ENCODE measurements at regions not wholly inside any gene's neighbourhood (a gene's known extent, or its start where the extent isn't known, plus 50 kb on each side); places are given as distances from the start of the nearest gene placed in this dataset.

DNA sequence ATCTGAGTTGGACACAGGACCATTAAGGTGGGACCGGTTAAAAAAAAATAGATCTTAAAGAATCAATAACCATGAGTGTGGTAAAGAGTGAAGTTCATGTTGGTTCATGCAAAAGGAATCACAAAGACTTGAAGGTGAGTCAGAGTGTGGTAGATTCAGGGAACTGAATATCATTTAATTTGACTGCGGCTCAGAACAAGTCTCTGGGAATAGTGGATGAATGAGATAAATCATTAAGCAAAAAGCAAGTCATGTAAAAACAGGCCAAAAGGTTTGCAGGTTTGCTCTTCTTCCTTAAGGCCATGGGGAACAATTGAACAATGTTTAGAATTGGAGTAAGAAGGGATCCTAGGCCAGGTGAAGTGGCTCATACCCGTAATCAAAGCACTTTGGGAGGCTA, 385.8 kb downstream of the ETV1 start:
- H3K27ac ChIP-seq (ENCODE audit: low read depth, low read length), result no peak overlapping the region
- no peaks in the 10 kb centered on the region; the same call in 1 of the 2 replicates for H3K36me3 ChIP-seq (ENCODE audit: low read length)
- no peaks in the 10 kb centered on the region for H4K20me1 ChIP-seq (ENCODE audit: low read depth, low read length)
- peaks cover 20% of the 10 kb centered on the region; the same call in 1 of the 2 replicates for H3K9me3 ChIP-seq (ENCODE audit: insufficient read depth, low read length)
- no peaks in the 10 kb centered on the region for H3K9me2 ChIP-seq (replicated peaks; ENCODE audit: insufficient read depth, low read length)
- H3K4me3 ChIP-seq (ENCODE audit: insufficient read depth, low read length, poor library complexity, severe bottlenecking), result no peak overlapping the region
- no peaks in the 10 kb centered on the region for H3K79me2 ChIP-seq (ENCODE audit: insufficient read depth, low read length)
- H3K4me2 ChIP-seq (ENCODE audit: low read depth, low read length, poor library complexity, severe bottlenecking), result no peak overlapping the region
- no peak for TF ChIP-seq EZH2phosphoT487 (conservative IDR thresholded peaks at IDR 0.05; ENCODE audit: low read length)
- TF ChIP-seq, protein P1, sequence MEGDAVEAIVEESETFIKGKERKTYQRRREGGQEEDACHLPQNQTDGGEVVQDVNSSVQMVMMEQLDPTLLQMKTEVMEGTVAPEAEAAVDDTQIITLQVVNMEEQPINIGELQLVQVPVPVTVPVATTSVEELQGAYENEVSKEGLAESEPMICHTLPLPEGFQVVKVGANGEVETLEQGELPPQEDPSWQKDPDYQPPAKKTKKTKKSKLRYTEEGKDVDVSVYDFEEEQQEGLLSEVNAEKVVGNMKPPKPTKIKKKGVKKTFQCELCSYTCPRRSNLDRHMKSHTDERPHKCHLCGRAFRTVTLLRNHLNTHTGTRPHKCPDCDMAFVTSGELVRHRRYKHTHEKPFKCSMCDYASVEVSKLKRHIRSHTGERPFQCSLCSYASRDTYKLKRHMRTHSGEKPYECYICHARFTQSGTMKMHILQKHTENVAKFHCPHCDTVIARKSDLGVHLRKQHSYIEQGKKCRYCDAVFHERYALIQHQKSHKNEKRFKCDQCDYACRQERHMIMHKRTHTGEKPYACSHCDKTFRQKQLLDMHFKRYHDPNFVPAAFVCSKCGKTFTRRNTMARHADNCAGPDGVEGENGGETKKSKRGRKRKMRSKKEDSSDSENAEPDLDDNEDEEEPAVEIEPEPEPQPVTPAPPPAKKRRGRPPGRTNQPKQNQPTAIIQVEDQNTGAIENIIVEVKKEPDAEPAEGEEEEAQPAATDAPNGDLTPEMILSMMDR (IDR thresholded peaks at IDR 0.05; ENCODE audit: insufficient read depth, low read length, poor library complexity, severe bottlenecking), result no peak
- H3F3A ChIP-seq (ENCODE audit: insufficient read depth), result no peaks in the 10 kb centered on the region
- no peaks in the 10 kb centered on the region for H3K27me3 ChIP-seq (ENCODE audit: low read length)
- no peak overlapping the region for H2AFZ ChIP-seq (ENCODE audit: low read depth, low read length, severe bottlenecking)
- no peak overlapping the region for H3K9ac ChIP-seq (ENCODE audit: low read length)

DNA sequence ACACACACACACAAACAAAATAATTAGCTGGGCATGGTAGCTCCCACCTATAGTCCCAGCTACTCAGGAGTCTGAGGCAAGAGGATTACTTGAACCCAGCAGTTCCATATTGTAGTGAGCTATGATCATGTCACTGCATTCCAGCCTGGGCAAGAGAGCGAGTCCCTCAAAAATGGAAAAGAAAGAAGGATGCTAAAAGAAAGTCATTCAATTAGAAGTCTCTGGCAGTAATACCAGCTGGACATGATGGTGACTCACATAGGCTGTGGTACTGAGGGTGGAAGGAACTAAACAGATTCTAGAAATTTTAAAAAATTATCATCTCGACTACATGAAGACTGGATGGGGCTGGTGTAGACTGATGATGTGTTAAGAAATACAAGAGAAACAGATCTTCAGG, 385.3 kb downstream of the ETV1 start:
- Histone ChIP-seq H2AFZ (ENCODE audit: low read depth, low read length, severe bottlenecking) (no peak overlapping the region), H4K20me1 (ENCODE audit: low read depth, low read length) (no peaks in the 10 kb centered on the region), H3K27ac (ENCODE audit: low read depth, low read length) (no peak overlapping the region), H3K4me3 (ENCODE audit: insufficient read depth, low read length, poor library complexity, severe bottlenecking) (no peak overlapping the region), H3K79me2 (ENCODE audit: insufficient read depth, low read length) (no peaks in the 10 kb centered on the region), H3K9me3 (ENCODE audit: insufficient read depth, low read length) (peaks cover 20% of the 10 kb centered on the region; the same call in 1 of the 2 replicates), H3K9ac (ENCODE audit: low read length) (no peak overlapping the region), H3K9me2 (replicated peaks; ENCODE audit: insufficient read depth, low read length) (no peaks in the 10 kb centered on the region), H3F3A (ENCODE audit: insufficient read depth) (no peaks in the 10 kb centered on the region), H3K4me2 (ENCODE audit: low read depth, low read length, poor library complexity, severe bottlenecking) (no peak overlapping the region), H3K27me3 (ENCODE audit: low read length) (no peaks in the 10 kb centered on the region), H3K36me3 (ENCODE audit: low read length) (no peaks in the 10 kb centered on the region; the same call in 1 of the 2 replicates)
- no peak for TF ChIP-seq EZH2phosphoT487 (conservative IDR thresholded peaks at IDR 0.05; ENCODE audit: low read length)

DNA sequence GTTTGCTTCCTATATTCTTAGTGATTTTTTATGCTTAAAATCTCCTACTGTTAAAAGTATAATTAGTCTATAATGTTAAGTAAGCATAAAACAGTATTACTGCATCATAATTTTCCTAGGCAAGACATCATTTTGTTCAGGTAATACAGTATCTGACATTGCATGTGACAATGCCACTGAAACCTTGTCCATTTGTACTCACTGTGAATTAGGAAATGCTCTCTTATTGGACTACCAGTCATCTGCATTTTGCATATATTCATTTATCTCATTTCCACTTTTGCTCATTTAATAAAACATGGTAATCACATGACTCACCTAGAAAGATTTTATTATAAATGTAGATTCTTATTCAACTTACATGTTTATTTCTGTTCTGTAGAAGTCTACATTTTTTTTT, 379.1 kb downstream of the ETV1 start:
- H3K79me2 ChIP-seq (ENCODE audit: insufficient read depth, low read length), result no peaks in the 10 kb centered on the region
- H3K9me2 ChIP-seq (replicated peaks; ENCODE audit: insufficient read depth, low read length), result no peaks in the 10 kb centered on the region
- no peak overlapping the region for H3K4me2 ChIP-seq (ENCODE audit: low read depth, low read length, poor library complexity, severe bottlenecking)
- peaks cover 20% of the 10 kb centered on the region; the same call in 1 of the 2 replicates for H3K9me3 ChIP-seq (ENCODE audit: insufficient read depth, low read length)
- TF ChIP-seq EZH2phosphoT487 (conservative IDR thresholded peaks at IDR 0.05; ENCODE audit: low read length), result no peak
- TF ChIP-seq, protein P1 (IDR thresholded peaks at IDR 0.05; ENCODE audit: insufficient read depth, low read length, poor library complexity, severe bottlenecking), result no peak
- no peak overlapping the region for H2AFZ ChIP-seq (ENCODE audit: low read depth, low read length, severe bottlenecking)
- no peak overlapping the region for H3K27ac ChIP-seq (ENCODE audit: low read depth, low read length)
- no peak overlapping the region for H3K9ac ChIP-seq (ENCODE audit: low read length)
- H3K4me3 ChIP-seq (ENCODE audit: insufficient read depth, low read length, poor library complexity, severe bottlenecking), result no peak overlapping the region
- H3K36me3 ChIP-seq (ENCODE audit: low read length), result no peaks in the 10 kb centered on the region
- H3K27me3 ChIP-seq (ENCODE audit: low read length), result no peaks in the 10 kb centered on the region
- H4K20me1 ChIP-seq (ENCODE audit: low read depth, low read length), result no peaks in the 10 kb centered on the region
- H3F3A ChIP-seq (ENCODE audit: insufficient read depth), result no peaks in the 10 kb centered on the region

DNA sequence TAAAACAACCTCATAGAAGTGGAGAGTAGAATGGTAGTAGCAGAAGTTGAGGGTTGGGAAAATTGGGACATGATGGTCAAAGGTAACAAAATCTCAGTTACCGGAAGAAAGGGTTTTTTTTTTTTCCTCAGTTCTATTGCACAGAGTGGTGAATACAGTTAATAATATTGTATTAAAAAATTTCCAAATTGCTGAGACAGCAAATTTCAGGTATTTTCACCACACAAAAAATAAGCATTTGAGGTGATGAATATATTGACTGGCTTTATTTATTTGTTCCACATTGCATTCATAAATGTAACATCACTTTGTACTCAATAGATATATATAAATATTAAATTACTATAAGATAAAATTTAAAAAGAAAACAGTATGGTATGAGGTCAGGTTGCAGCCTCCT, 373.8 kb downstream of the ETV1 start:
- H3K36me3 ChIP-seq (ENCODE audit: low read length), result peaks cover 4% of the 10 kb centered on the region; the same call in 1 of the 2 replicates
- no peak for TF ChIP-seq EZH2phosphoT487 (conservative IDR thresholded peaks at IDR 0.05; ENCODE audit: low read length)
- TF ChIP-seq, protein P1 (IDR thresholded peaks at IDR 0.05; ENCODE audit: insufficient read depth, low read length, poor library complexity, severe bottlenecking), result no peak
- H3K9me2 ChIP-seq (replicated peaks; ENCODE audit: insufficient read depth, low read length), result no peaks in the 10 kb centered on the region

More for the DNA sequence above, 373.8 kb downstream of the ETV1 start:
- Histone ChIP-seq H3K9ac (ENCODE audit: low read length) (no peak overlapping the region), H3K4me2 (ENCODE audit: low read depth, low read length, poor library complexity, severe bottlenecking) (no peak overlapping the region), H3K79me2 (ENCODE audit: insufficient read depth, low read length) (no peaks in the 10 kb centered on the region), H4K20me1 (ENCODE audit: low read depth, low read length) (no peaks in the 10 kb centered on the region), H3K9me3 (ENCODE audit: insufficient read depth, low read length) (no peaks in the 10 kb centered on the region; the same call in 1 of the 2 replicates), H3K4me3 (ENCODE audit: insufficient read depth, low read length, poor library complexity, severe bottlenecking) (no peak overlapping the region), H3K27ac (ENCODE audit: low read depth, low read length) (no peak overlapping the region), H3F3A (ENCODE audit: insufficient read depth) (no peaks in the 10 kb centered on the region), H3K27me3 (ENCODE audit: low read length) (no peaks in the 10 kb centered on the region), H2AFZ (ENCODE audit: low read depth, low read length, severe bottlenecking) (no peak overlapping the region)

Data from SU-DHL-6 (cell line).